T-helper 17 cell (primary cell): ENCODE measurements at regions not wholly inside any gene's neighbourhood (a gene's known extent, or its start where the extent isn't known, plus 50 kb on each side); places are given as distances from the start of the nearest gene placed in this dataset.
"Not testable (repeated sequence)": the region's sequence is repeated elsewhere in the genome, so short reads cannot be mapped to it uniquely, and the experiment has no call there.

Experiments
- ATAC-seq: fragments of 150-1000 bp; cut with Tn5 transposase; 2 replicates; pipeline ENCODE4 v1.10.0; 2021; ENCODE audit warnings: mild to moderate bottlenecking, moderate library complexity
- DNase-seq, 3 donors: peaks; one replicate each; pipeline versions ENCODE4 v3.0.0 to v3.0.0-alpha.2; 2020 to 2021
- H3K9me3 ChIP-seq: one replicate; pipeline ENCODE4 v1.7.0; 2013; ENCODE audit warnings: low read length, mild to moderate bottlenecking; ENCODE audit not compliant: control insufficient read depth, poor library complexity, severe bottlenecking
- H3K27ac Mint-ChIP-seq: one replicate; pipeline ENCODE4 v1.8.0; 2022; ENCODE audit warnings: mild to moderate bottlenecking, moderate library complexity, mixed read lengths
- H3K27me3 Mint-ChIP-seq: one replicate; pipeline ENCODE4 v1.8.0; 2022; ENCODE audit warnings: mixed read lengths
- H3K36me3 Mint-ChIP-seq: one replicate; pipeline ENCODE4 v1.8.0; 2022; ENCODE audit warnings: low read depth, mixed read lengths
- H3K4me1 Mint-ChIP-seq: one replicate; pipeline ENCODE4 v1.8.0; 2022; ENCODE audit warnings: mild to moderate bottlenecking, mixed read lengths
- H3K4me3 Mint-ChIP-seq: one replicate; pipeline ENCODE4 v1.8.0; 2022; ENCODE audit warnings: mild to moderate bottlenecking, moderate library complexity, mixed read lengths

- ATAC-seq (no peak), DNase-seq (no peak)
- Mint-ChIP-seq H3K27me3 (peaks cover 6% of the 10 kb centered on the region), H3K4me1 (no peaks in the 10 kb centered on the region), H3K27ac (no peak overlapping the region), H3K4me3 (no peak overlapping the region), H3K36me3 (no peaks in the 10 kb centered on the region)
- H3K9me3 ChIP-seq = no peaks in the 10 kb centered on the region
Measured at GRCh38 chr6:4489538-4489937, 286.7 kb upstream of the CDYL start.

- no peak overlapping the region for H3K27ac Mint-ChIP-seq
- DNase-seq = no peak
- H3K4me3 Mint-ChIP-seq = no peak overlapping the region
- no peaks in the 10 kb centered on the region for H3K4me1 Mint-ChIP-seq
- no peaks in the 10 kb centered on the region for H3K9me3 ChIP-seq
- no peak for ATAC-seq
- no peaks in the 10 kb centered on the region for H3K36me3 Mint-ChIP-seq
- H3K27me3 Mint-ChIP-seq = peaks cover 6% of the 10 kb centered on the region
Measured at GRCh38 chr6:4488389-4488788, 287.8 kb upstream of the CDYL start.

DNA sequence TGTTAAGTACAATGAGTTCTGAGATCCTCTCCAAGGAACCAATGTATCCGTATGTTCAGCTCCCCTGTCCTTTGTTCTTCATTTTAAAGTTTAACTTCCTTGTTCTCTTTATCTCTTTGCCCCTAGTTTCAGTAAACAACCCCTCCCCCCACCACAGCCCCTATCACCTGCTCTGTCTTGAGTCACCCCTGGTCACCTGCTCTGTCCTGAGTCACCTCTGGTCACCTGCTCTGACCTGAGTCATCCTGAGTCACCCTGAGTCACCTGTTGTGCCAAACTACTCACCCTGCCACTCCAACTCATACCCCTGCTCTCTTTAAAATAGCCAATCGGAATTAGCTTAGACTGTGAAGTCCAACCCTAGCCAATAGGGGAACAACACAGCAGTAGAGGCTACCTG is 288.7 kb upstream of the CDYL start:
- Mint-ChIP-seq H3K4me1 (no peaks in the 10 kb centered on the region), H3K27ac (no peak overlapping the region), H3K4me3 (no peak overlapping the region), H3K27me3 (peaks cover 6% of the 10 kb centered on the region), H3K36me3 (no peaks in the 10 kb centered on the region)
- no peaks in the 10 kb centered on the region for H3K9me3 ChIP-seq
- ATAC-seq (no peak), DNase-seq (no peak)

- Mint-ChIP-seq H3K27ac (no peak overlapping the region), H3K4me3 (no peak overlapping the region), H3K4me1 (no peaks in the 10 kb centered on the region), H3K36me3 (no peaks in the 10 kb centered on the region), H3K27me3 (peaks cover 10% of the 10 kb centered on the region)
- DNase-seq = no peak
- no peaks in the 10 kb centered on the region for H3K9me3 ChIP-seq
- no peak for ATAC-seq
Measured at GRCh38 chr6:4486568-4487315, 289.5 kb upstream of the CDYL start.

- Mint-ChIP-seq H3K27me3 (peaks cover 14% of the 10 kb centered on the region), H3K4me3 (no peak overlapping the region), H3K27ac (no peak overlapping the region), H3K36me3 (no peaks in the 10 kb centered on the region), H3K4me1 (no peaks in the 10 kb centered on the region)
- ATAC-seq = no peak
- H3K9me3 ChIP-seq = no peaks in the 10 kb centered on the region
- DNase-seq = no peak
Measured at GRCh38 chr6:4485735-4486134, 290.5 kb upstream of the CDYL start.

DNA sequence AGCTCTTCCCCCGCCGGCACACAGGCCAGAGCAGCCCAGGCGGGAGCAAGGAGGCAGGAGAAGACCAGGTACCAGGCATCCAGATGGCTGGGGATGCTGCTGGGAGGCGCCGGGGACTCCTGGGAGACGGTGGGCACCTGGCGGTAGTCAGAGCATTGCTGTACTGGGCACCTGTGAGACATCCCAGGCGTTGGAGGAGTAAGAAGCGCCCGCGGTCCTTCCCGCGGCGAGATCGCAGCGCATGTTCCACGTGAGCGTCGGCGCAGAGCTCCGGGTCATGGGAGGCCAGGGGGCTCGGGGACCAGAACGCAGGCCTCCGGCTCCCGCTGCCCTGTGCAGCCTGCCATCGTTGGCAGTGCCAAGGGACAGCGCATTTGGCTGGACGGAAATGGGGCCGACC is 293.7 kb upstream of the CDYL start:
- H3K27me3 Mint-ChIP-seq = peaks cover 26% of the 10 kb centered on the region

GRCh38 chr6:4480788-4481735 is 295.1 kb upstream of the CDYL start:
- no peak overlapping the region for H3K4me3 Mint-ChIP-seq
- ATAC-seq = no peak
- H3K36me3 Mint-ChIP-seq = no peaks in the 10 kb centered on the region
- no peak for DNase-seq
- peaks cover 28% of the 10 kb centered on the region for H3K27me3 Mint-ChIP-seq
- no peaks in the 10 kb centered on the region for H3K9me3 ChIP-seq
- no peaks in the 10 kb centered on the region for H3K4me1 Mint-ChIP-seq
- H3K27ac Mint-ChIP-seq = no peak overlapping the region

More for the DNA sequence above, 293.7 kb upstream of the CDYL start:
- ATAC-seq (no peak), DNase-seq (no peak)
- H3K9me3 ChIP-seq = no peaks in the 10 kb centered on the region
- Mint-ChIP-seq H3K4me1 (no peaks in the 10 kb centered on the region), H3K36me3 (no peaks in the 10 kb centered on the region), H3K4me3 (no peak overlapping the region), H3K27ac (no peak overlapping the region)

- H3K4me1 Mint-ChIP-seq = no peaks in the 10 kb centered on the region
- H3K27me3 Mint-ChIP-seq = peaks cover 22% of the 10 kb centered on the region
- H3K4me3 Mint-ChIP-seq = no peak overlapping the region
- no peaks in the 10 kb centered on the region for H3K9me3 ChIP-seq
- DNase-seq (no peak), ATAC-seq (no peak)
- no peaks in the 10 kb centered on the region for H3K36me3 Mint-ChIP-seq
- H3K27ac Mint-ChIP-seq = no peak overlapping the region
Measured at GRCh38 chr6:4478098-4478497, 298.1 kb upstream of the CDYL start.

- Mint-ChIP-seq H3K27me3 (peaks cover 8% of the 10 kb centered on the region), H3K36me3 (no peaks in the 10 kb centered on the region), H3K4me1 (no peaks in the 10 kb centered on the region), H3K4me3 (no peak overlapping the region), H3K27ac (no peak overlapping the region)
- DNase-seq (no peak), ATAC-seq (no peak)
- H3K9me3 ChIP-seq = no peaks in the 10 kb centered on the region
Measured at GRCh38 chr6:4474810-4475209, 301.4 kb upstream of the CDYL start.

- DNase-seq (no peak), ATAC-seq (no peak)
- Mint-ChIP-seq H3K4me3 (no peak overlapping the region), H3K27ac (no peak overlapping the region), H3K27me3 (peaks cover 8% of the 10 kb centered on the region), H3K36me3 (no peaks in the 10 kb centered on the region), H3K4me1 (no peaks in the 10 kb centered on the region)
- H3K9me3 ChIP-seq = no peaks in the 10 kb centered on the region
Measured at GRCh38 chr6:4472969-4473642, 303.1 kb upstream of the CDYL start.

DNA sequence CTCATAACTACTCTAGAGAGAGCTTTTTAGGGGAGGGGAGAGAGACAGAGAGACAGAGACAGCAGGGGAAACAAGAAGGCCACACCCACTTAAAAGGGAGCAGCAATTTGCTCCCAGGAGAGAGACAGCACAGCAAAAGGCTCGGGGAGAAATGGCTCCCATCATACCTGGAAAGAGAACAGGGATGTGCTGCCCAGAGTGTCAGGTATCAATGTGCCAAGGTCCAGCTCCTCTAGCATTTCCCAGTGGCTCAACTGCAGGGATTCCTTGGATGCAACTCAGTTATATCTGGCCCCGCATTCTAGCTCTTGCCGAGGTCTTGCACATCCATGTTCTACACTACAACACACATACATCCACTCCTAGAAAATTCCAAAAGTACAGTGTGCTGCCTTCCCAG is 304.0 kb upstream of the CDYL start:
- H3K36me3 Mint-ChIP-seq = no peaks in the 10 kb centered on the region
- no peak overlapping the region for H3K27ac Mint-ChIP-seq
- peaks cover under 1% of the 10 kb centered on the region for H3K27me3 Mint-ChIP-seq
- DNase-seq (no peak), ATAC-seq (no peak)
- H3K4me3 Mint-ChIP-seq = no peak overlapping the region
- no peaks in the 10 kb centered on the region for H3K9me3 ChIP-seq
- no peaks in the 10 kb centered on the region for H3K4me1 Mint-ChIP-seq

- not testable (repeated sequence) for ATAC-seq, H3K4me1 Mint-ChIP-seq, H3K4me3 Mint-ChIP-seq, H3K27me3 Mint-ChIP-seq, H3K9me3 ChIP-seq, H3K36me3 Mint-ChIP-seq, H3K27ac Mint-ChIP-seq, DNase-seq
Measured at GRCh38 chr6:4471515-4471914, 304.7 kb upstream of the CDYL start.

GRCh38 chr6:4470698-4471210 is 305.4 kb upstream of the CDYL start:
- ATAC-seq (no peak), DNase-seq (no peak)
- Mint-ChIP-seq H3K4me1 (no peaks in the 10 kb centered on the region), H3K27me3 (peaks cover 6% of the 10 kb centered on the region), H3K27ac (no peak overlapping the region), H3K4me3 (no peak overlapping the region), H3K36me3 (no peaks in the 10 kb centered on the region)
- no peaks in the 10 kb centered on the region for H3K9me3 ChIP-seq
